Panc1 (cell line): ENCODE measurements at regions not wholly inside any gene's neighbourhood (a gene's known extent, or its start where the extent isn't known, plus 50 kb on each side); places are given as distances from the start of the nearest gene placed in this dataset.

Experiments
- ATAC-seq: fragments of 200-7000 bp; cut with Tn5 transposase; 2 replicates; pipeline ENCODE4 v1.9.1; 2020; ENCODE audit warnings: mild to moderate bottlenecking, moderate library complexity
- BruUV-seq: library from RNA; stranded (reverse); fragments of 400-500 nt; replicated peaks from 2 replicates; lab custom pipeline; 2021; lab: Mats Ljungman, UMichigan
- CTCF ChIA-PET: fragments of 300-600 bp; sonication (Branson Sonifier 250); formaldehyde crosslinking; loops from one replicate; lab custom pipeline; 2022; ENCODE audit warnings: antibody characterized with exemption; lab: Charles Lee
- POLR2A ChIA-PET: fragments of 300-600 bp; sonication (Branson Sonifier 250); formaldehyde crosslinking; loops from one replicate; lab custom pipeline; 2022; ENCODE audit warnings: antibody characterized with exemption; lab: Charles Lee
- DNase-seq: peaks from one replicate; pipeline ENCODE4 v3.0.0-alpha.2; 2010; ENCODE audit warnings: low read depth, low spot score
- H3K27ac ChIP-seq: 2 replicates; pipeline ENCODE4 v1.5.1; 2011; ENCODE audit warnings: mild to moderate bottlenecking, low read length, inconsistent platforms
- H3K27me3 ChIP-seq: fragments of 200-500 bp; sonication (Bioruptor generic); 2 replicates; pipeline ENCODE4 v1.6.0; 2014; ENCODE audit warnings: low read length, inconsistent platforms; ENCODE audit not compliant: control insufficient read depth, insufficient read depth
- H3K36me3 ChIP-seq: fragments of 200-500 bp; sonication (Bioruptor generic); 2 replicates; pipeline ENCODE4 v1.5.1; 2014; ENCODE audit warnings: inconsistent platforms, mild to moderate bottlenecking, low read length, moderate library complexity; ENCODE audit not compliant: control insufficient read depth, insufficient read depth
- H3K4me1 ChIP-seq: 2 replicates; pipeline ENCODE4 v1.5.1; 2011; ENCODE audit warnings: inconsistent platforms, mild to moderate bottlenecking, low read length, moderate library complexity; ENCODE audit not compliant: control insufficient read depth, insufficient read depth
- H3K4me3 ChIP-seq, 2 experiments: 2 replicates each; pipeline ENCODE4 v1.5.1; 2011 to 2012; ENCODE audit warnings: low read depth in 2 of 2, low read length in 2 of 2, mild to moderate bottlenecking in 2 of 2, inconsistent platforms in 1 of 2, moderate library complexity in 1 of 2
- H3K9me3 ChIP-seq: fragments of 200-500 bp; sonication (Bioruptor generic); 2 replicates; pipeline ENCODE4 v1.5.1; 2014; ENCODE audit warnings: low read depth, mild to moderate bottlenecking, inconsistent platforms, low read length, moderate library complexity; ENCODE audit not compliant: control insufficient read depth, insufficient read depth
- CTCF ChIP-seq: fragments of 450-650 bp; IDR thresholded peaks from 2 replicates; pipeline ENCODE4 v1.5.1; 2017; ENCODE audit warnings: mild to moderate bottlenecking
- POLR2AphosphoS5 ChIP-seq: IDR thresholded peaks from 2 replicates; pipeline ENCODE4 v1.6.1; 2012; ENCODE audit warnings: mild to moderate bottlenecking, low read depth, low read length, moderate library complexity
- SIN3A ChIP-seq: IDR thresholded peaks from 2 replicates; pipeline ENCODE4 v1.6.1; 2012; ENCODE audit warnings: low read depth, mild to moderate bottlenecking, low read length, moderate library complexity, borderline replicate concordance; ENCODE audit not compliant: insufficient read depth
- TCF7L2 ChIP-seq: IDR thresholded peaks from 2 replicates; pipeline ENCODE4 v1.6.1; 2011; ENCODE audit warnings: mild to moderate bottlenecking, low read depth, low read length, inconsistent platforms
- in situ Hi-C: cut with HindIII; loops from 2 replicates; pipeline ENCODE4 v1.10.0; 2016; ENCODE audit warnings: low sequenced_read_pairs, low pct_unique_long_range_greater_than_20kb
- intact Hi-C: fragments of 100-400 bp; cut with micrococcal nuclease; formaldehyde crosslinking; loops from one replicate; pipeline ENCODE4 v1.10.0; 2022; ENCODE audit not compliant: unreplicated experiment
- TF ChIP-seq, protein P1 (sequence below), 2 experiments: IDR thresholded peaks; 2 replicates each; pipeline ENCODE4 v1.6.1; 2011 to 2012; ENCODE audit warnings: low read depth in 2 of 2, control low read depth in 1 of 2, low read length in 1 of 2, mild to moderate bottlenecking in 1 of 2, moderate library complexity in 1 of 2; ENCODE audit not compliant: insufficient read depth in 1 of 2

DNA sequence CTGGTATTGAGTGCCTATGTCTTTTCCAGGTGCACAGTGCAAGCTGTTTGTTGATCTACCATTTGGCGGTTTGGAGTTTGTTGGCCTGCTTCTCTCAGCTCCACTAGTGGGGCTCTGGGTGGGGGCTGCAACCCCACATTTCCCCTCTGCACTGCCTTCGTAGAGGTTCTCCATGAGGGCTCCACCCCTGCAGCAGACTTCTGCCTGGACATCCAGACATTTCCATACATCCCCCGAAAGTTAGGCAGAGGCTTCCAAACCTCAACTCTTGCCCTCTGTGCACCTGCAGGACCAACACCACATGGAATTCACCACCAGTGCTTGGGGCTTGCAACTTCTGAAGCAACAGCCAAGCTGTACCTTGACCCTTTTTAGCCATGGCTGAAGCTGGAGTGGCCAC lies 1024.1 kb downstream of the TMTC2 start:
- in situ Hi-C loops (no loop called here), intact Hi-C loops (no loop called here)
- Histone ChIP-seq H3K27me3 (no peaks in the 10 kb centered on the region), H3K9me3 (0 out of 2 replicates have a peak, but pooled peaks cover 4% of the 10 kb centered on the region), H3K36me3 (no peaks in the 10 kb centered on the region), H3K27ac (no peak overlapping the region), H3K4me1 (no peaks in the 10 kb centered on the region), H3K4me3 (no peak overlapping the region)
- DNase-seq (no peak), ATAC-seq (no peak)
- BruUV-seq = no TSS peak
- ChIA-PET POLR2A (no interaction called here), CTCF (interaction anchor here (0.6 kb wide), 1 partner anchor 1084 kb away, joined by 3 read pairs; no protein-coding TSS in a partner anchor)
- TF ChIP-seq CTCF (no peak), SIN3A (no peak), TCF7L2 (no peak), POLR2AphosphoS5 (no peak)
- TF ChIP-seq, protein P1, sequence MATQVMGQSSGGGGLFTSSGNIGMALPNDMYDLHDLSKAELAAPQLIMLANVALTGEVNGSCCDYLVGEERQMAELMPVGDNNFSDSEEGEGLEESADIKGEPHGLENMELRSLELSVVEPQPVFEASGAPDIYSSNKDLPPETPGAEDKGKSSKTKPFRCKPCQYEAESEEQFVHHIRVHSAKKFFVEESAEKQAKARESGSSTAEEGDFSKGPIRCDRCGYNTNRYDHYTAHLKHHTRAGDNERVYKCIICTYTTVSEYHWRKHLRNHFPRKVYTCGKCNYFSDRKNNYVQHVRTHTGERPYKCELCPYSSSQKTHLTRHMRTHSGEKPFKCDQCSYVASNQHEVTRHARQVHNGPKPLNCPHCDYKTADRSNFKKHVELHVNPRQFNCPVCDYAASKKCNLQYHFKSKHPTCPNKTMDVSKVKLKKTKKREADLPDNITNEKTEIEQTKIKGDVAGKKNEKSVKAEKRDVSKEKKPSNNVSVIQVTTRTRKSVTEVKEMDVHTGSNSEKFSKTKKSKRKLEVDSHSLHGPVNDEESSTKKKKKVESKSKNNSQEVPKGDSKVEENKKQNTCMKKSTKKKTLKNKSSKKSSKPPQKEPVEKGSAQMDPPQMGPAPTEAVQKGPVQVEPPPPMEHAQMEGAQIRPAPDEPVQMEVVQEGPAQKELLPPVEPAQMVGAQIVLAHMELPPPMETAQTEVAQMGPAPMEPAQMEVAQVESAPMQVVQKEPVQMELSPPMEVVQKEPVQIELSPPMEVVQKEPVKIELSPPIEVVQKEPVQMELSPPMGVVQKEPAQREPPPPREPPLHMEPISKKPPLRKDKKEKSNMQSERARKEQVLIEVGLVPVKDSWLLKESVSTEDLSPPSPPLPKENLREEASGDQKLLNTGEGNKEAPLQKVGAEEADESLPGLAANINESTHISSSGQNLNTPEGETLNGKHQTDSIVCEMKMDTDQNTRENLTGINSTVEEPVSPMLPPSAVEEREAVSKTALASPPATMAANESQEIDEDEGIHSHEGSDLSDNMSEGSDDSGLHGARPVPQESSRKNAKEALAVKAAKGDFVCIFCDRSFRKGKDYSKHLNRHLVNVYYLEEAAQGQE (IDR thresholded peaks at IDR 0.05; ENCODE audit: insufficient read depth in 1 of 2, low read depth in 2 of 2, low read length in 1 of 2) = no peak

GRCh38 chr12:83709899-83710298 lies 1023.2 kb downstream of the TMTC2 start:
- Histone ChIP-seq H3K9me3 (0 out of 2 replicates have a peak, but pooled peaks cover 4% of the 10 kb centered on the region), H3K4me1 (no peaks in the 10 kb centered on the region), H3K4me3 (no peak overlapping the region), H3K27me3 (no peaks in the 10 kb centered on the region), H3K27ac (no peak overlapping the region), H3K36me3 (no peaks in the 10 kb centered on the region)
- ChIA-PET POLR2A (no interaction called here), CTCF (no interaction called here)
- in situ Hi-C loops = no loop called here
- TF ChIP-seq TCF7L2 (no peak), SIN3A (no peak), POLR2AphosphoS5 (no peak), CTCF (no peak)
- TF ChIP-seq, protein P1 (IDR thresholded peaks at IDR 0.05; ENCODE audit: insufficient read depth in 1 of 2, low read depth in 2 of 2, low read length in 1 of 2) = no peak
- ATAC-seq = no peak
- intact Hi-C loops = no loop called here
- no peak for DNase-seq
- no TSS peak for BruUV-seq
